OCI-LY7 (cell line): ENCODE measurements at regions not wholly inside any gene's neighbourhood (a gene's known extent, or its start where the extent isn't known, plus 50 kb on each side); places are given as distances from the start of the nearest gene placed in this dataset.

Experiments used
- EZH2phosphoT487 ChIP-seq: fragments of 200-600 bp; sonication (generic); IDR thresholded peaks from 2 replicates; pipeline ENCODE4 v1.6.1; 2018; ENCODE audit warnings: low read depth, borderline replicate concordance, mild to moderate bottlenecking, mixed run types, antibody characterized with exemption, low read length, moderate library complexity, mixed read lengths
- TF ChIP-seq, protein P1 (sequence below): fragments of 200-600 bp; sonication (generic); conservative IDR thresholded peaks from 2 replicates; pipeline ENCODE4 v1.5.1; 2014; ENCODE audit warnings: mild to moderate bottlenecking, antibody characterized with exemption, low read length, moderate library complexity, mixed read lengths

DNA sequence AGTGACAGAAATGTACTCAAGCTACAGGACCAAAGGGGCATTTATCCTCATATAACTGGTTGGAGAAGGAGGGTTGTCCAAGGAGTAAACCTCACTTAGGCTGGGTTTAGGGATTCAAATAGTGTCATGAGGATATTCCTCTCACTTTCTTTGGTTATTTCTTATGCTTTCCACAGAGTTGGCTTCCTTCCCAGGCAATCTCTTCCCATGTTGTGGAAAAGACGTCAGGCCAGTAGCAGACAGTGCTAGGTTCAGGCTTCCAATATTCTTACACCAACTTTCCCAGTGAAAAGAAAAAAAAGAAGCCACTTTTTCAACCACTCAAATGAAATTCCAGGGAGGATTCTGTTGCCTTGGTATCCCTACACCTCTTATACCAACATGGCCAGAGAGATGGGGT is 653.0 kb downstream of the C4orf33 start:
- TF ChIP-seq, protein P1, sequence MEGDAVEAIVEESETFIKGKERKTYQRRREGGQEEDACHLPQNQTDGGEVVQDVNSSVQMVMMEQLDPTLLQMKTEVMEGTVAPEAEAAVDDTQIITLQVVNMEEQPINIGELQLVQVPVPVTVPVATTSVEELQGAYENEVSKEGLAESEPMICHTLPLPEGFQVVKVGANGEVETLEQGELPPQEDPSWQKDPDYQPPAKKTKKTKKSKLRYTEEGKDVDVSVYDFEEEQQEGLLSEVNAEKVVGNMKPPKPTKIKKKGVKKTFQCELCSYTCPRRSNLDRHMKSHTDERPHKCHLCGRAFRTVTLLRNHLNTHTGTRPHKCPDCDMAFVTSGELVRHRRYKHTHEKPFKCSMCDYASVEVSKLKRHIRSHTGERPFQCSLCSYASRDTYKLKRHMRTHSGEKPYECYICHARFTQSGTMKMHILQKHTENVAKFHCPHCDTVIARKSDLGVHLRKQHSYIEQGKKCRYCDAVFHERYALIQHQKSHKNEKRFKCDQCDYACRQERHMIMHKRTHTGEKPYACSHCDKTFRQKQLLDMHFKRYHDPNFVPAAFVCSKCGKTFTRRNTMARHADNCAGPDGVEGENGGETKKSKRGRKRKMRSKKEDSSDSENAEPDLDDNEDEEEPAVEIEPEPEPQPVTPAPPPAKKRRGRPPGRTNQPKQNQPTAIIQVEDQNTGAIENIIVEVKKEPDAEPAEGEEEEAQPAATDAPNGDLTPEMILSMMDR: no peak
- no peak for TF ChIP-seq EZH2phosphoT487
